Activated T-cell treated with anti-CD3 and anti-CD28 coated beads, Interleukin-2, amount 50 U/mL, for 24 hours (primary cell): ENCODE measurements at regions not wholly inside any gene's neighbourhood (a gene's known extent, or its start where the extent isn't known, plus 50 kb on each side); places are given as distances from the start of the nearest gene placed in this dataset.
"Not testable (repeated sequence)": the region's sequence is repeated elsewhere in the genome, so short reads cannot be mapped to it uniquely, and the experiment has no call there.

Experiments
- DNase-seq: peaks from one replicate; pipeline ENCODE4 v3.0.0-alpha.2; 2020
- H3K27ac Mint-ChIP-seq: 2 replicates; pipeline ENCODE4 v1.8.0; 2020; ENCODE audit warnings: mild to moderate bottlenecking, mixed read lengths
- H3K27me3 Mint-ChIP-seq: 2 replicates; pipeline ENCODE4 v1.8.0; 2020; ENCODE audit warnings: mixed read lengths
- H3K36me3 Mint-ChIP-seq: 2 replicates; pipeline ENCODE4 v1.8.0; 2020; ENCODE audit warnings: low read depth, mixed read lengths
- H3K4me1 Mint-ChIP-seq: 2 replicates; pipeline ENCODE4 v1.8.0; 2020; ENCODE audit warnings: low read depth, mixed read lengths
- H3K4me3 Mint-ChIP-seq: 2 replicates; pipeline ENCODE4 v1.8.0; 2020; ENCODE audit warnings: mild to moderate bottlenecking, moderate library complexity, mixed read lengths
- H3K9me3 Mint-ChIP-seq: 2 replicates; pipeline ENCODE4 v1.8.0; 2020; ENCODE audit warnings: mixed read lengths

- DNase-seq: no peak
- H3K36me3 Mint-ChIP-seq: no peaks in the 10 kb centered on the region
- H3K4me3 Mint-ChIP-seq: no peak overlapping the region
- H3K27me3 Mint-ChIP-seq: no peaks in the 10 kb centered on the region
- H3K27ac Mint-ChIP-seq: no peak overlapping the region
- H3K9me3 Mint-ChIP-seq: no peaks in the 10 kb centered on the region
- no peaks in the 10 kb centered on the region for H3K4me1 Mint-ChIP-seq
These were observed 411.9 kb downstream of the TFEC start for GRCh38 chr7:115618676-115619075.

GRCh38 chr7:115613836-115614235, 416.7 kb downstream of the TFEC start:
- Mint-ChIP-seq H3K27ac (no peak overlapping the region), H3K4me1 (no peaks in the 10 kb centered on the region), H3K27me3 (no peaks in the 10 kb centered on the region), H3K36me3 (no peaks in the 10 kb centered on the region), H3K4me3 (no peak overlapping the region), H3K9me3 (no peaks in the 10 kb centered on the region)
- no peak for DNase-seq

- Mint-ChIP-seq H3K4me3 (no peak overlapping the region), H3K36me3 (no peaks in the 10 kb centered on the region), H3K27ac (no peak overlapping the region), H3K27me3 (no peaks in the 10 kb centered on the region), H3K9me3 (no peaks in the 10 kb centered on the region), H3K4me1 (no peaks in the 10 kb centered on the region)
- DNase-seq: no peak
These were observed 427.1 kb downstream of the TFEC start for GRCh38 chr7:115603416-115603815.

- no peak overlapping the region for H3K4me3 Mint-ChIP-seq
- no peaks in the 10 kb centered on the region for H3K36me3 Mint-ChIP-seq
- H3K9me3 Mint-ChIP-seq: peaks cover 7% of the 10 kb centered on the region
- DNase-seq: no peak
- no peaks in the 10 kb centered on the region for H3K27me3 Mint-ChIP-seq
- no peak overlapping the region for H3K27ac Mint-ChIP-seq
- H3K4me1 Mint-ChIP-seq: no peaks in the 10 kb centered on the region
These were observed 430.4 kb downstream of the TFEC start for GRCh38 chr7:115600207-115600606.

GRCh38 chr7:115599184-115599583, 431.4 kb downstream of the TFEC start:
- not testable (repeated sequence) for H3K9me3 Mint-ChIP-seq, H3K27ac Mint-ChIP-seq, DNase-seq, H3K36me3 Mint-ChIP-seq, H3K4me3 Mint-ChIP-seq, H3K27me3 Mint-ChIP-seq, H3K4me1 Mint-ChIP-seq

GRCh38 chr7:115597220-115597619, 433.3 kb downstream of the TFEC start:
- not testable (repeated sequence) for DNase-seq, H3K36me3 Mint-ChIP-seq, H3K4me3 Mint-ChIP-seq, H3K9me3 Mint-ChIP-seq, H3K4me1 Mint-ChIP-seq, H3K27ac Mint-ChIP-seq, H3K27me3 Mint-ChIP-seq

- no peak for DNase-seq
- peaks cover 14% of the 10 kb centered on the region for H3K9me3 Mint-ChIP-seq
- no peaks in the 10 kb centered on the region for H3K36me3 Mint-ChIP-seq
- no peaks in the 10 kb centered on the region for H3K27me3 Mint-ChIP-seq
- H3K4me3 Mint-ChIP-seq: no peak overlapping the region
- H3K27ac Mint-ChIP-seq: no peak overlapping the region
- H3K4me1 Mint-ChIP-seq: no peaks in the 10 kb centered on the region
These were observed 437.5 kb downstream of the TFEC start for GRCh38 chr7:115593111-115593510.

GRCh38 chr7:115585015-115585718, 445.4 kb downstream of the TFEC start:
- H3K4me3 Mint-ChIP-seq: no peak overlapping the region
- no peaks in the 10 kb centered on the region for H3K4me1 Mint-ChIP-seq
- no peak overlapping the region for H3K27ac Mint-ChIP-seq
- DNase-seq: no peak
- no peaks in the 10 kb centered on the region for H3K36me3 Mint-ChIP-seq
- H3K27me3 Mint-ChIP-seq: no peaks in the 10 kb centered on the region
- H3K9me3 Mint-ChIP-seq: peaks cover 4% of the 10 kb centered on the region

GRCh38 chr7:115582956-115583355, 447.6 kb downstream of the TFEC start:
- Mint-ChIP-seq H3K9me3 (no peaks in the 10 kb centered on the region), H3K4me1 (no peaks in the 10 kb centered on the region), H3K36me3 (no peaks in the 10 kb centered on the region), H3K27ac (no peak overlapping the region), H3K27me3 (no peaks in the 10 kb centered on the region), H3K4me3 (no peak overlapping the region)
- DNase-seq: no peak

GRCh38 chr7:115578576-115578975, 452.0 kb downstream of the TFEC start:
- H3K27me3 Mint-ChIP-seq: peaks cover 2% of the 10 kb centered on the region
- no peaks in the 10 kb centered on the region for H3K36me3 Mint-ChIP-seq
- no peak for DNase-seq
- H3K4me1 Mint-ChIP-seq: no peaks in the 10 kb centered on the region
- H3K4me3 Mint-ChIP-seq: no peak overlapping the region
- H3K27ac Mint-ChIP-seq: no peak overlapping the region
- no peaks in the 10 kb centered on the region for H3K9me3 Mint-ChIP-seq

GRCh38 chr7:115574681-115575291, 455.8 kb downstream of the TFEC start:
- Mint-ChIP-seq H3K4me3 (no peak overlapping the region), H3K9me3 (no peaks in the 10 kb centered on the region), H3K27me3 (peaks cover 2% of the 10 kb centered on the region), H3K4me1 (no peaks in the 10 kb centered on the region), H3K36me3 (no peaks in the 10 kb centered on the region), H3K27ac (no peak overlapping the region)
- DNase-seq: no peak

GRCh38 chr7:115572111-115572510, 458.5 kb downstream of the TFEC start:
- no peak overlapping the region for H3K27ac Mint-ChIP-seq
- H3K4me3 Mint-ChIP-seq: no peak overlapping the region
- no peak for DNase-seq
- H3K27me3 Mint-ChIP-seq: peaks cover 2% of the 10 kb centered on the region
- H3K9me3 Mint-ChIP-seq: no peaks in the 10 kb centered on the region
- no peaks in the 10 kb centered on the region for H3K4me1 Mint-ChIP-seq
- no peaks in the 10 kb centered on the region for H3K36me3 Mint-ChIP-seq

- no peaks in the 10 kb centered on the region for H3K9me3 Mint-ChIP-seq
- no peaks in the 10 kb centered on the region for H3K36me3 Mint-ChIP-seq
- no peaks in the 10 kb centered on the region for H3K4me1 Mint-ChIP-seq
- no peak for DNase-seq
- H3K27me3 Mint-ChIP-seq: no peaks in the 10 kb centered on the region
- H3K27ac Mint-ChIP-seq: no peak overlapping the region
- no peak overlapping the region for H3K4me3 Mint-ChIP-seq
These were observed 469.0 kb downstream of the TFEC start for GRCh38 chr7:115561335-115562110.

- no peaks in the 10 kb centered on the region for H3K27me3 Mint-ChIP-seq
These were observed 470.7 kb downstream of the TFEC start for GRCh38 chr7:115559877-115560276.

GRCh38 chr7:115558161-115558560, 472.4 kb downstream of the TFEC start:
- no peaks in the 10 kb centered on the region for H3K4me1 Mint-ChIP-seq
- no peaks in the 10 kb centered on the region for H3K36me3 Mint-ChIP-seq

More at GRCh38 chr7:115559877-115560276, 470.7 kb downstream of the TFEC start:
- Mint-ChIP-seq H3K27ac (no peak overlapping the region), H3K4me1 (no peaks in the 10 kb centered on the region), H3K36me3 (no peaks in the 10 kb centered on the region), H3K4me3 (no peak overlapping the region), H3K9me3 (no peaks in the 10 kb centered on the region)
- DNase-seq: no peak

More at GRCh38 chr7:115558161-115558560, 472.4 kb downstream of the TFEC start:
- Mint-ChIP-seq H3K4me3 (no peak overlapping the region), H3K27me3 (no peaks in the 10 kb centered on the region), H3K9me3 (no peaks in the 10 kb centered on the region), H3K27ac (no peak overlapping the region)
- no peak for DNase-seq
